Dendritic cell treated with granulocyte-macrophage colony-stimulating factor and Interleukin-4, amounts not matched to agents 40 ng/mL and 50 ng/mL, for 4 days (primary cell): ENCODE measurements at regions not wholly inside any gene's neighbourhood (a gene's known extent, or its start where the extent isn't known, plus 50 kb on each side); places are given as distances from the start of the nearest gene placed in this dataset.
"Not testable (repeated sequence)": the region's sequence is repeated elsewhere in the genome, so short reads cannot be mapped to it uniquely, and the experiment has no call there.

Experiments used
- H3K27ac Mint-ChIP-seq: one replicate; pipeline ENCODE4 v1.8.0; 2022; ENCODE audit warnings: mild to moderate bottlenecking, mixed read lengths
- H3K27me3 Mint-ChIP-seq: one replicate; pipeline ENCODE4 v1.8.0; 2022; ENCODE audit warnings: mild to moderate bottlenecking, mixed read lengths
- H3K36me3 Mint-ChIP-seq: one replicate; pipeline ENCODE4 v1.8.0; 2022; ENCODE audit warnings: low read depth, mixed read lengths
- H3K4me1 Mint-ChIP-seq: one replicate; pipeline ENCODE4 v1.8.0; 2022; ENCODE audit warnings: low read depth, mixed read lengths
- H3K4me3 Mint-ChIP-seq: one replicate; pipeline ENCODE4 v1.8.0; 2022; ENCODE audit warnings: mild to moderate bottlenecking, moderate library complexity, mixed read lengths
- H3K9me3 Mint-ChIP-seq: one replicate; pipeline ENCODE4 v1.8.0; 2022; ENCODE audit warnings: mixed read lengths
- intact Hi-C: fragments of 100-400 bp; cut with micrococcal nuclease; formaldehyde crosslinking; loops from one replicate; pipeline ENCODE4 v1.15.0; 2022

DNA sequence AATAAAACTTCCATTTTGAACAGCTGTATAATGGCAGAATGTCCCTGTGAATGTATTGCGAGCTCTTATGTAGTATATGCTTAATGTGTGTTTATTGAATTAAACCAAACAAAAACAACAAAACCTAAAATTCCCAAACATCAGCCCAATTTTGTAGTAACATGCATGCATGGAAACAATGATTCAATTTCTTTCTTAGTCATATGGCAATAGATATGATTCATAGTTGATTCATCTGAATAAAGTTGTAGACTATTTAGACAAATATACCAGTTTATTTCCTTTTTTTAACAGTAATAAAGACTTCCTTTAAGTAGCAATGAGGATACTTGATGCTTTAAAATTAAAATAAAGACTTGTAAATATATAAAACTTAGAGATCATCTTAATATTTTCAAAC, 670.6 kb downstream of the CD109 start:
- Mint-ChIP-seq H3K9me3 (no peaks in the 10 kb centered on the region), H3K4me3 (no peak overlapping the region), H3K27ac (no peak overlapping the region), H3K36me3 (no peaks in the 10 kb centered on the region), H3K4me1 (no peaks in the 10 kb centered on the region), H3K27me3 (no peaks in the 10 kb centered on the region)
- intact Hi-C loops = no loop called here

DNA sequence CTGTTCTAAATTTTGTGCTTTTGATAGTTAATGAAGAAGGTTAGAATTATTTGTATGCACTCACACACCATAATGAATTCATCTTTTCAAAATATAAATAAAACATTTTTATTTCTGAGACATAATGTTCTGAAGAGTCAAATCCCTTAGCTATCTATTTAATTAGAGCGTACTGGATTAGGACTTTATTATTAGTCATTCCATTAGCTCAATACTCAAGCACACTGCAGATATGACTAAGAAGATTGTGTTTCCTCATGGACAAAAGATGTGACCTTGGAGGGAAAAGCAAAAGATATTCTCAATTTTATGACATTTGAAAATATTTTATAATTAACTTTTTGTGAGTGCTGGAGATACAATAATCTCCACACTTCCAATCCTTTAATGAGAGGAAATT, 666.4 kb downstream of the CD109 start:
- H3K4me3 Mint-ChIP-seq = no peak overlapping the region

DNA sequence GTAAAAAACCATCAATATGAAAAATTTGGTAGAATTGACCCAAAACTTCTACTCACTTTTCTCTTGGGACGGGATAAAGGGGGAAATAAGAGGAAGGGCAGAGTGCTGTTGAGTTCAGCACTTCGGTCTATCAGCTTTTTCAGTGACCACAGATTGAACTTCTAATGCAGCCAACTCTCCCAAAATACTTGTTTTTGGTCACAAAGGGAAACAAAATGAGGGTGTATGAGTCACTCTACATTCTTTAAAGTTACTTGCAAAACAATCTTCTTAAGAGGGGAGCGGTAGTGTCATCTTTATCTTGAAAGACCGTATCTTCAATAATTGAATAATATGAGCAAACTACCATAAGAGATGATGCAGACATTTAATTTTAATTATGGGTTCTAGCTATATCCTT, 661.3 kb downstream of the CD109 start:
- no peaks in the 10 kb centered on the region for H3K36me3 Mint-ChIP-seq
- H3K27ac Mint-ChIP-seq = no peak overlapping the region
- intact Hi-C loops = no loop called here
- no peak overlapping the region for H3K4me3 Mint-ChIP-seq
- no peaks in the 10 kb centered on the region for H3K27me3 Mint-ChIP-seq
- no peaks in the 10 kb centered on the region for H3K4me1 Mint-ChIP-seq
- H3K9me3 Mint-ChIP-seq = no peaks in the 10 kb centered on the region

More for the DNA sequence above, 666.4 kb downstream of the CD109 start:
- H3K36me3 Mint-ChIP-seq = no peaks in the 10 kb centered on the region
- intact Hi-C loops = no loop called here
- H3K27me3 Mint-ChIP-seq = no peaks in the 10 kb centered on the region
- H3K27ac Mint-ChIP-seq = no peak overlapping the region
- no peaks in the 10 kb centered on the region for H3K9me3 Mint-ChIP-seq
- H3K4me1 Mint-ChIP-seq = no peaks in the 10 kb centered on the region

DNA sequence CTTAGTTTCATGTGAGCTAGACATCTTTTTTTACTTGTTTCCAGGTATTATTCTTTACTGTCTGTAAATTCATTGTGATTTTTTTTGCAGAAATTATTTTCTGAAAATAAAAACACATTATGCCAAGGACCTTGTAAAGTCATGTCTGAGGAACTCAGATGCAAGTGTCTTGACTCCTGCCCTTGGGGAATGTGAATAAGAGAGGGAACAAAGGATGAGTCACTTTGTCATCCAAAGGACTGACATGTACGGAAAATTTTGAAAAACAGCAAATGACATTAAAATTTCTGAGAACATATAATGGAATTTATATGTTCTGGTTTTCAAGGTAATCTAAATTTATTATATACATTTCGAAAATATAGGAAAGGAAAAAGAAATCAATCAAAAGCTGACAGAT, 660.4 kb downstream of the CD109 start:
- intact Hi-C loops = no loop called here
- H3K27me3 Mint-ChIP-seq = no peaks in the 10 kb centered on the region
- no peaks in the 10 kb centered on the region for H3K36me3 Mint-ChIP-seq
- H3K27ac Mint-ChIP-seq = no peak overlapping the region
- no peaks in the 10 kb centered on the region for H3K4me1 Mint-ChIP-seq
- H3K4me3 Mint-ChIP-seq = no peak overlapping the region
- H3K9me3 Mint-ChIP-seq = no peaks in the 10 kb centered on the region

DNA sequence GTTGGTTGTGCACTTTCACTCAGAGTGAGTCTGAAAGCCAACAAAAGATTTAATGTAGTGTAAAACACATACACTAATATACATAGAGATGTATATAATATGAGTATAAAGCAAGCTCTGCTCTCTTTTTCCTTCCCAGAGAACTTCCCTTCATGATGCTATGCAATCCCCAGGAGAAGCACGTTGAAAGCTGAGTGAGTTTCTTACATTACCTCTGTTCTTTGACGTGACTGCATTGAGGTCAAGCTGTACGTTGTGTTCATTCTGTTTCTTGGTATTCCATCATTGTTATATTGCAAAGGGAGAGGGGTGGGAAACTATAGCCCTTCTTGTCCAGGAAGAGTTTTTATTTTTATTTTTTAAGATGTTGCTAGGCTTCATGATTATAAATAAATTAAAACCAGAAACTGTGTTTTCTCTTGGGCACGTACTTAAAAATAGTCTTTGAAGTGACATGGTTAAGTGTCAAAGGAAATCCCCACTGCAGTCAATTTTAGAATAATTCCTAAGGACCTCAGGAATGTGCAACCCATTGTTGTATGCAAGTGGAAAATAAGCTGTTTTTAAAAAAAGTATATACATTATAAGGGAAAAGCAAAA, 651.0 kb downstream of the CD109 start:
- Mint-ChIP-seq H3K4me3 (no peak overlapping the region), H3K4me1 (no peaks in the 10 kb centered on the region), H3K27ac (no peak overlapping the region), H3K27me3 (no peaks in the 10 kb centered on the region), H3K9me3 (no peaks in the 10 kb centered on the region), H3K36me3 (no peaks in the 10 kb centered on the region)
- intact Hi-C loops = no loop called here

DNA sequence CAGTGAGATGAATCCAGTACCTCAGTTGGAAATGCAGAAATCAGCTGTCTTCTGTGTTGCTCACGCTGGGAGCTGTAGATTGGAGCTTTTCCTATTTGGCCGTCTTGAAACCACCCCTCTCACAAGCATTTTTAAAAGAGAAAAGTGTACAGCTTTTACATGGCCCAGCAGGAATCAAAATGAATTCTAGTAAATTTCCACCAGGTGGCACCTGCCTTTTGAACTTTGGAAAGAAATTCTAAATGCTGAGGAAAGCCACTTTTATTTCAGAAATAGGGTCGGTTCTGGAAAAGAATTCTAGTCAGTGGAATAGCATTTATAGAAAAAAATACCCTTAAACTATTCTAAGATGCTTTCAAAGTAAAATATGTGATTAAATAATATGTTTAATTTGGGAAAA, 647.8 kb downstream of the CD109 start:
- intact Hi-C loops = no loop called here
- no peaks in the 10 kb centered on the region for H3K9me3 Mint-ChIP-seq
- no peaks in the 10 kb centered on the region for H3K36me3 Mint-ChIP-seq
- H3K4me3 Mint-ChIP-seq = no peak overlapping the region
- H3K4me1 Mint-ChIP-seq = no peaks in the 10 kb centered on the region
- H3K27ac Mint-ChIP-seq = no peak overlapping the region
- no peaks in the 10 kb centered on the region for H3K27me3 Mint-ChIP-seq

DNA sequence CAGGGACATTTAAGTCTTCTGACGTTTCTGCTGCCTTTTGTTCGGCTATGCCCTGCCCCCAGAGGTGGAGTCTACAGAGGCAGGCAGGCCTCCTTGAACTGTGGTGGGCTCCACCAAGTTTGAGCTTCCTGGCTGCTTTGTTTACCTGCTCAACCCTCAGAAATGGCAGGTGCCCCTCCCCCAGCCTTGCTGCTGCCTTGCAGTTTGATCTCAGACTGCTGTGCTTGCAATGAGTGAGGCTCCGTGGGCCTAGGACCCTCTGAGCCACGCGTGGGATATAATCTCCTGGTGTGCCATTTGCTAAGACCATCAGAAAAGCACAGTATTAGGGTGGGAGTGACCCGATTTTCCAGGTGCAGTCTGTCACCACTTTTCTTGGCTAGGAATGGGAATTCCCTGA, 647.3 kb downstream of the CD109 start:
- H3K36me3 Mint-ChIP-seq, intact Hi-C loops, H3K27me3 Mint-ChIP-seq, H3K4me3 Mint-ChIP-seq, H3K27ac Mint-ChIP-seq, H3K9me3 Mint-ChIP-seq, H3K4me1 Mint-ChIP-seq: not testable (repeated sequence)

DNA sequence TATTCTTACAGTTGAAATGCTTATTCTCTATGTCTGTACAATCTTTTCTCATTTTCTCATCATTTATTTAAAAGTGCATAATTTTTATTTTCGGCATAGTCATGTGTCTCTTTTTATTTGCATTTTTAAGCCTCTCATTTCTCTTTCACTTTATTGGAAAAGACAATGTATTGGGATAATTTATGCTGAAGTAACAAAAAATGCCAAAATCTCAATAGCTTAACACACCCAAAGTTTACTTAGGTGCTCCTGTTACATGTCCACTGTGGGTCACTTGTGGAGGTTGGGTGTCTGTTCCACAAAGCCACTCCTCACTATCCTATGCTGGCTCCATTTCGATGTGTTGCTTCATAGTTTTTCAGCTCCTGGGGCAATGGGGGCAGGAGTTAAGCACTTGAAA, 638.7 kb downstream of the CD109 start:
- no peaks in the 10 kb centered on the region for H3K9me3 Mint-ChIP-seq
- intact Hi-C loops = no loop called here
- H3K27me3 Mint-ChIP-seq = no peaks in the 10 kb centered on the region
- no peak overlapping the region for H3K27ac Mint-ChIP-seq
- no peaks in the 10 kb centered on the region for H3K4me1 Mint-ChIP-seq
- no peaks in the 10 kb centered on the region for H3K36me3 Mint-ChIP-seq
- H3K4me3 Mint-ChIP-seq = no peak overlapping the region

DNA sequence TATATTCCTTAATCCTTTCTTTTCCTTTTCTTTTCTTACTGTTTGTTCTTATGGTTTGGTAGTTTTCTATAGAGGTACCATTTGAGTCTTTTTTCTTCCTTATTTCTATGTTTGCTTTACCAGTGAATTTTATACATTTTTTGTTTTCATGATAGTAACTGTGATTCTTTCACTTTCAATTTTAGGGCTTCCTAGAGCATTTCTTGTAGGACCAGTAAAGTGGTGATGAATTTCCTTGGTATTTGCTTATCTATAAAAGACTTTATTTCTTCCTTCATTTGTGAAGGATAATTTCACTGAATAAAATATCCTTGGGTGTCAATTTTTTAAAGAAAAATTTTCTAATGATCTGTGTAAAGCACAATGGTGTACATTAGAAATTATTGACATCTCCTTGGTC, 637.4 kb downstream of the CD109 start:
- Mint-ChIP-seq H3K4me1 (no peaks in the 10 kb centered on the region), H3K9me3 (no peaks in the 10 kb centered on the region), H3K36me3 (no peaks in the 10 kb centered on the region), H3K4me3 (no peak overlapping the region), H3K27me3 (no peaks in the 10 kb centered on the region), H3K27ac (no peak overlapping the region)
- intact Hi-C loops = no loop called here

DNA sequence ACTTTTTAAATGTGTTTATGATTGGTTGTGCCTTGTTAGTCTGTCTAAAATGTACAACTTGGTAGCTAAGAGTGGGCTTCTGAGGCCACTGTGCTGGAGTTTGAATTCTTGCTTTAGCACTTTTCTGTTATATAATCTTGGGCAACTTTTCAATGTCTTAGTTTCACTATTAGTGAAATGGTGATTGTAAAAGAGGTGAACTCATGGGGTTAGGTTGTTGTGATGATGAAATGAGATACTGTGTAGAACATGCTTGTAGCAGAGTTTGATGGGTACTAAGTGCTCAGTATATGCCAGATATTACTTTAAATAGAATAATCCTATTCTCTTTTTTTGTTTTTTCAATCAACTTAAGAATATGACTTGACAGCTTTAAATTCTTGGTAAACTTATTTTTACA, 624.7 kb downstream of the CD109 start:
- Mint-ChIP-seq H3K27me3 (no peaks in the 10 kb centered on the region), H3K4me1 (no peaks in the 10 kb centered on the region), H3K9me3 (no peaks in the 10 kb centered on the region), H3K4me3 (no peak overlapping the region), H3K27ac (no peak overlapping the region), H3K36me3 (no peaks in the 10 kb centered on the region)
- intact Hi-C loops = no loop called here

DNA sequence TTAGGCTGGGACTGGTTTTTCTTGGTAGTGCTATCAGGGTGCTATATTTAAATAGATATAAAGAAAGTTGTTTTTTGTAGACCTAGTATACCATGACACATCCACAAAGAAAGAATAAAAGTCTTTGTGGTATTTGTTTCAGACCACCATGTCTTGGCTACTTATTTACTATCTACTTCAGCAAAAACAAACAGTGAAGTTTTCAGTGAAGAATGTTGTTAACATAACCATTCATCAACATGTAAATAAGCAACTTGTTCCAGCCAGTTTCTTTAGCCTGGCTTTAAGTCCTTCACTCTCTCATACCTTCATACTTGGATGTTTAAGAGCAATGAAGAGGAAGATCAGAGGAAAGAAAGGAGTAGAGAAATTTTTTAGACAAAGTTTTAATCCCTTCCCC, 624.1 kb downstream of the CD109 start:
- intact Hi-C loops = no loop called here

DNA sequence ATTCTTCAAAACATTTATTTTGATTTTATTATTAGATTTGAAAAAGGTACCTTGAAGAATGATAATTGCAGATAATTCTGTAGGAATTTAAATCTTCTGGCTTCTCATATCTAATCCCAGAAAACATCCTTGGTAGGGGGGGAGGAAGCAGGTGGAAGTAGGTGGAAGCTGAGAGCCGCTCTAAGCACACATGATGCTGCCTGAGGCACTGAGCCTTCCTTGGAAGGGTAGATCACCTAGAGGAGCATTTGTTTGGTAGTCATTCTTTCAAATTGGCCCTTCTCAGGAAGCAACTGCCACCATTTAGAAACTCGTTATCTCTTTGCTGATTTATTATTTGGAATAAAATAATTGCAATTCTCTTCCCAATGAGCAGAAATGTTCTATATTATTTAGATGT, 623.3 kb downstream of the CD109 start:
- no peak overlapping the region for H3K27ac Mint-ChIP-seq
- intact Hi-C loops = no loop called here
- H3K36me3 Mint-ChIP-seq = no peaks in the 10 kb centered on the region
- no peak overlapping the region for H3K4me3 Mint-ChIP-seq
- H3K9me3 Mint-ChIP-seq = no peaks in the 10 kb centered on the region
- no peaks in the 10 kb centered on the region for H3K4me1 Mint-ChIP-seq
- no peaks in the 10 kb centered on the region for H3K27me3 Mint-ChIP-seq

More for the DNA sequence above, 624.1 kb downstream of the CD109 start:
- Mint-ChIP-seq H3K27ac (no peak overlapping the region), H3K4me1 (no peaks in the 10 kb centered on the region), H3K36me3 (no peaks in the 10 kb centered on the region), H3K27me3 (no peaks in the 10 kb centered on the region), H3K4me3 (no peak overlapping the region), H3K9me3 (no peaks in the 10 kb centered on the region)

DNA sequence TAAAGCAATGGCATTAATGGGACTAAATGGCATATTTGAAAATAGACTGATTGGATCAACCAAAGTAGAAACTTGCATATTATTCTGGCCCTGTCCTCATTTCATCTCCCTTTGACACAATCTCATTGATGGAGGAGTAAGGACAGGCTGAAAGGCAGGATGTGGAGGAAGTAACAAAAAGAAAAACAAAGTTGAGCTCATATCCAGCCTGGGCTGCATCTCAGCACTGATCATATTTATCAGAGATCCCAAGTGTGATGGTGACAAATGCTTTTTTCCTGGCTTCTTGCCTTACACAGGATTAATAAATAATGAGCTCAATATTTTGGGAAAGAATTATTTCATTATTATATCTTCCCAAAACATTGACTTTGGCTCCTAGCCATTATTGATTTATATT, 622.7 kb downstream of the CD109 start:
- H3K4me1 Mint-ChIP-seq = no peaks in the 10 kb centered on the region
- intact Hi-C loops = no loop called here
- no peaks in the 10 kb centered on the region for H3K27me3 Mint-ChIP-seq
- no peak overlapping the region for H3K4me3 Mint-ChIP-seq
- H3K36me3 Mint-ChIP-seq = no peaks in the 10 kb centered on the region
- H3K27ac Mint-ChIP-seq = no peak overlapping the region
- no peaks in the 10 kb centered on the region for H3K9me3 Mint-ChIP-seq

DNA sequence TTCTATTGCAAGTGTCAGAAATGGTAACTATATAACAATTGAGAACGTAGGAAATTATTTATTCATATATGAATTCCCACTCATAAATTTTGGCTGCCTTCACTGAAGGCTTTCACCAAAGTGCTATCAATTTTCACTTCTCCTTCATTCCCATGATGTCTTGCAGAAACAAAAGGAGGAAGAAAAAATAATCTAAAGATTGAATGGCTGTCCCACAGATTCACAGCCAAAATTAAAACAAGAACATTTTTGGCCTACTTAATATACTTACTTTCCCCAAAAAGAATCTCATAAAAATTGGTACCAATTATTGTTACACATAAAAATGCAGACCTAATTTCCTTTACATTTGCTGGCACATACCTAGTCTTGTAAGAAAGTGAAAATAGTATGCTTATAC, 616.1 kb downstream of the CD109 start:
- Mint-ChIP-seq H3K27ac (no peak overlapping the region), H3K36me3 (no peaks in the 10 kb centered on the region), H3K4me1 (no peaks in the 10 kb centered on the region), H3K27me3 (no peaks in the 10 kb centered on the region), H3K4me3 (no peak overlapping the region), H3K9me3 (no peaks in the 10 kb centered on the region)
- intact Hi-C loops = no loop called here

DNA sequence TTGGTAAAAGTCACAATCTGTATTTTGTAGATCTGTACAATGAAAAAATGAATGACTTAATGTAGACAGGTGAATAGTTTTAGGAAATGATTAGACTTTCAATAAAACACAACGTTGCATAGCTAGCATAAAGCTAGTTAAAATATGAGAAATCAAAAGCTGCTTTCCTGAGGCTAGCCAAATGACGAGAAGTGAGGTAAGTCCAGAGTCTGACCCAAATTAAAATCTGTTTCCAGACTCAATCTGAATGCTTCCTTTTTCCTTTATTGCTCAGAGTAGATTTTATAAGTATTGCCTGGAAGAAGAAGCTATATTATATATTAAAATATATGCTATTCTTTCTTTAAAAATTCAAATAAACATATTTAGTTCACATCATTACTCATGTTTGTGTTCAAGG, 615.4 kb downstream of the CD109 start:
- Mint-ChIP-seq H3K4me3 (no peak overlapping the region), H3K27ac (no peak overlapping the region), H3K36me3 (no peaks in the 10 kb centered on the region), H3K9me3 (no peaks in the 10 kb centered on the region), H3K27me3 (no peaks in the 10 kb centered on the region), H3K4me1 (no peaks in the 10 kb centered on the region)
- intact Hi-C loops = no loop called here
